ENCODE measurements at regions not wholly inside any gene's neighbourhood (a gene's known extent, or its start where the extent isn't known, plus 50 kb on each side); places are given as distances from the start of the nearest gene placed in this dataset.
A peak's percentile ranks its signal among the peaks of the same experiment; 100 is the strongest.

DNA sequence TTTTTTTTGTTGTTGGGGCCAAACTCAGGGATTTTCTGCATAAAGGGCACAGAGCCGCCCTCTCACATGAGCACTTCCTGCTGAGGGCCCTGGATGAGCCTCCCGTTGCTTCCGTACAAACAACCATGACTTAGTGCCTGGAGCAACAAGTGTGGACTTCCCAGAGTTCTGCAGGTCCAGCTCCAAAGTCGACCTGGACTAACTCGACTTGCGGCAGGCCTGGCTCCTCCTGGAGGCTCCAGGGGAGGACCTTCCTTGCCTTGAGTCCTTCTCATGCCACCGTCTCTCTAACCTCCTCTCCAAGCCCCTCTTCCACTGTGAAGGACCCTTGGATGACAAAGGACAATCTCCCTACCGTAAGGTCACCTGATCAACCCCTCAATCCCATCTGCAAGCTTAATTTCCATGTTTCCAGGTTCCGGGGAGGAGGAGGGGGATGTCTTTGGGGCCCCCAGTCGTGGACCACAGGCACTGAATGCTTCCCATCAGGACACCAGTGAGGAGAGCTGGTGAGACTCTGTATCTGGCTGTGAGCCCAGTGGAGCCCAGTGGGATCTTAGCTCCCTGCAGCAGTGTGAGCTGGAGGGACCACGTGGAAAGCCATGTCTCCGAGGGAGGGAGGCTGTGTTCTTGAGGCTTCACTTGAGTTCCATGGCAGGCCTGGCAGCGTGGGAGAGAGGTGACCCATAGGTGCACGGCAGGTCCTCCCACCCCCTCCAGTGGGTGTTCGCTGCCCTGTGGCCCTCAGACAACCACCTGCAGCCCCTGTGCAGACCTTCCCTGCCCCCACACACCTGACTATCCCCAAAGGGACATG, 199.5 kb upstream of the PPP2R2D start:
- Histone ChIP-seq H3K27me3 (no peaks in the 10 kb centered on the region), H3K27ac (no peak overlapping the region), H3K4me1 (no peaks in the 10 kb centered on the region), H3K9me3 (no peaks in the 10 kb centered on the region), H3K4me3 (no peak overlapping the region), H3K36me3 (no peaks in the 10 kb centered on the region)
- intact Hi-C loops (cut with DNase I; ENCODE audit: low total_unique reads), result no loop called here
- DNase-seq, result peak in 1 of 2 donors; percentile 6
- TF ChIP-seq POLR2A (IDR thresholded peaks at IDR 0.05), result no peak
- TF ChIP-seq CTCF (IDR thresholded peaks at IDR 0.05), result no peak

- DNase-seq, result peak in 1 of 2 donors; percentile 2
- H3K36me3 ChIP-seq, result no peaks in the 10 kb centered on the region
- H3K27ac ChIP-seq, result no peak overlapping the region
- H3K4me1 ChIP-seq, result no peaks in the 10 kb centered on the region
- H3K27me3 ChIP-seq, result no peaks in the 10 kb centered on the region
- no peak overlapping the region for H3K4me3 ChIP-seq
- intact Hi-C loops (cut with DNase I; ENCODE audit: low total_unique reads), result no loop called here
- TF ChIP-seq CTCF (IDR thresholded peaks at IDR 0.05) (no peak), POLR2A (IDR thresholded peaks at IDR 0.05) (no peak)
- no peaks in the 10 kb centered on the region for H3K9me3 ChIP-seq
These were observed 198.1 kb upstream of the PPP2R2D start for GRCh38 chr10:131702531-131703356.

DNA sequence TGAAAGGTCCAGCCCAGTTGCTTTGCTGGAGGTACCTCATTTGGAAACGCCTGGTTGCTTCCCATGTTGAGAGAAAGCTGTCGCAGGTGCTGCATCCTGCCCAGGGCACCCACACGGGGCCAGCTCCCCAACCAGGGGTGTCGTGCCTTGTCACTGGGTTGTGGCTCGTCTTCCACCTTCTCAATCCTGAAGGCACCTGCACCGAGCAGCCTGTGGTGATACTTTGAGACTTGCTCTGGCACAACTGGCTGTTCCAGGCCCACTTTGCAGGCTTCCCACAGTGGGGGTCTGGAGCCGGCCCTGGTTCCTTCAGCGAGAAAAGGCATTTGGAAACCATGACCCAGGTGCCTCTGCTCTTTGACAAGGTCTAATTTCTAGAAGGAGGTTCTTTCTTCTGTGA, 197.3 kb upstream of the PPP2R2D start:
- no peaks in the 10 kb centered on the region for H3K4me1 ChIP-seq
- no peaks in the 10 kb centered on the region for H3K27me3 ChIP-seq
- intact Hi-C loops (cut with DNase I; ENCODE audit: low total_unique reads), result no loop called here

GRCh38 chr10:131703941-131704340, 196.9 kb upstream of the PPP2R2D start:
- DNase-seq, result no peak
- H3K9me3 ChIP-seq, result no peaks in the 10 kb centered on the region
- intact Hi-C loops (cut with DNase I; ENCODE audit: low total_unique reads), result no loop called here

More for the DNA sequence above, 197.3 kb upstream of the PPP2R2D start:
- no peak for DNase-seq
- H3K27ac ChIP-seq, result no peak overlapping the region
- TF ChIP-seq CTCF (IDR thresholded peaks at IDR 0.05) (no peak), POLR2A (IDR thresholded peaks at IDR 0.05) (no peak)
- H3K36me3 ChIP-seq, result no peaks in the 10 kb centered on the region
- no peak overlapping the region for H3K4me3 ChIP-seq
- no peaks in the 10 kb centered on the region for H3K9me3 ChIP-seq

More at GRCh38 chr10:131703941-131704340, 196.9 kb upstream of the PPP2R2D start:
- Histone ChIP-seq H3K27ac (no peak overlapping the region), H3K4me3 (no peak overlapping the region), H3K36me3 (no peaks in the 10 kb centered on the region), H3K4me1 (no peaks in the 10 kb centered on the region), H3K27me3 (no peaks in the 10 kb centered on the region)
- no peak for TF ChIP-seq CTCF (IDR thresholded peaks at IDR 0.05)
- TF ChIP-seq POLR2A (IDR thresholded peaks at IDR 0.05), result no peak

Data from uterus (tissue), 3 donors.